ENCODE measurements at regions not wholly inside any gene's neighbourhood (a gene's known extent, or its start where the extent isn't known, plus 50 kb on each side); places are given as distances from the start of the nearest gene placed in this dataset.

DNA sequence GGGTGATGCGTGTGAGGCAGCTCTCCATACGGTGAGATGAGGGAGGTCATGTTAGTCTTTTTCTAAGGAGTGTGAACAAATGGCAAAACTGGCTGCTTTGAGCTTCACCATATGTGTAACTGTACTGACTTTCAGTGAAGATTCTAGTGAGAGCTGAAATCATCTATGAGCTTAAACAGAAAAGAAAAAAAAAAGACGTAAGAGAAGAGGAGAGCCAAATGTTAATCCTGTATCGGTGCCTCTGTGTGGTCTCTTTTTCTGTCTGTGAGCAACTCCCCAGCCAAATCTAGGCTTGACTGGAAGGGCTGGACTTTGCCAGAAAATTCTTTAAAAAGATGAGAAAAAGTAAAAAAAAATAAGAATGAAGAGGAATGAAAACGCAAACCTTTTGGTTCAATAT, 209.7 kb upstream of the TUT7 start:
- TF ChIP-seq, protein P1, sequence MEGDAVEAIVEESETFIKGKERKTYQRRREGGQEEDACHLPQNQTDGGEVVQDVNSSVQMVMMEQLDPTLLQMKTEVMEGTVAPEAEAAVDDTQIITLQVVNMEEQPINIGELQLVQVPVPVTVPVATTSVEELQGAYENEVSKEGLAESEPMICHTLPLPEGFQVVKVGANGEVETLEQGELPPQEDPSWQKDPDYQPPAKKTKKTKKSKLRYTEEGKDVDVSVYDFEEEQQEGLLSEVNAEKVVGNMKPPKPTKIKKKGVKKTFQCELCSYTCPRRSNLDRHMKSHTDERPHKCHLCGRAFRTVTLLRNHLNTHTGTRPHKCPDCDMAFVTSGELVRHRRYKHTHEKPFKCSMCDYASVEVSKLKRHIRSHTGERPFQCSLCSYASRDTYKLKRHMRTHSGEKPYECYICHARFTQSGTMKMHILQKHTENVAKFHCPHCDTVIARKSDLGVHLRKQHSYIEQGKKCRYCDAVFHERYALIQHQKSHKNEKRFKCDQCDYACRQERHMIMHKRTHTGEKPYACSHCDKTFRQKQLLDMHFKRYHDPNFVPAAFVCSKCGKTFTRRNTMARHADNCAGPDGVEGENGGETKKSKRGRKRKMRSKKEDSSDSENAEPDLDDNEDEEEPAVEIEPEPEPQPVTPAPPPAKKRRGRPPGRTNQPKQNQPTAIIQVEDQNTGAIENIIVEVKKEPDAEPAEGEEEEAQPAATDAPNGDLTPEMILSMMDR (IDR thresholded peaks at IDR 0.05): no peak

DNA sequence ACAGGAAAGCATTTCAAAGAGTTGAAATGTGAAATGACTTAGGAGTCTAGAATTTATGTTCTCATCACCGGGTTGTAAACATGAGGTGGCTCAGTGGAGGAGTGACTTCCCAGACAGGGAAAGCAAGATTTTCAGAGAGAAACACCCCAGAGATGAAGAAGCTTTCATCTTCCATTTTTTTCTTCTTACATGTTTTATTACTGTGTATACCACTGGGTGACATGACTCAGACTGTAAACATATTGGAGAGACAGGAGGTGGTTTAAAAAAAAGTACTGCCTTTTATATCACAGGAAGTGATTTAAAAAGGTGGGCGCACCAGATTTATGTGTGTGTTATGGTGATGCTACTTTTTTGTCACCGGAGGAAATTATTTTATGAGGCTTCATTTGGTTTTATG, 209.1 kb upstream of the TUT7 start:
- TF ChIP-seq, protein P1 (IDR thresholded peaks at IDR 0.05): no peak

DNA sequence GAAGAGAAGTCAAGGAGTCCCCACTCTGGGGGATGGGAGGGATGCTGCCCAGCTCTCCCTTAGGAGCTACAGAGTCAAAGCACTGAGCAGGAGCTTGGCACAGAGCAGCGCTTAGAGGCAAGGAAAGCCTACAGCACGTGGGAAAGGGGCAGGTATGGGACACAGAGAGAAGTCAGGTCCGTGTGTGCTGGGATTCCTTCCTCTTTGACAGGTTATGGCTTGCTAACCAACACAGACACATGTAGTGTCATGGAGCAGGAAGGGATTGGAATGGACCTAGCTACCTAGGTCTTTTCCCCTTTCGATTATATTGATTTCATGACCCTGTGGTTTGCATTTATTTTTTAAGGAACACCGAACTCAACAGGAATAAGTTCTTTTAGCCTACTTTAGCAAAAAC, 208.5 kb upstream of the TUT7 start:
- TF ChIP-seq, protein P1 (IDR thresholded peaks at IDR 0.05): no peak

DNA sequence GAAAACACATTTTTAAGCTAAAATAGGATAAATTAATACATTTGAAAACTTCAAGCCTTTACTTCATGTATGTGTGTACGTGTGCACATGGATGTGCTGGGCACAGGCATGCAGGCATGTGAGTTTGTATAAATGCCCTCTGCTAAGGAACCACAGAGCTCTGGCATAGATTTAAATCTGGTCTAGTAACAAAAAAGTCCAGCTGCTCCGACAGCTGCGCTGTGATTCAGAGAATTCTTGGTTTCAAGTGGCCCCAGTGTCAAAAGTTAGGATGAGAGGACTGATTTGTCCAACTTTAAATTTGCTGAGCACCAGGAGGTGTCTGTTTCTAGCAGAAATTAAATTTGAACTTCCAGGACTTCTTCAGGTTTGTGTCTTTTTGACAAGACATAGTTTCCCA, 203.7 kb upstream of the TUT7 start:
- TF ChIP-seq, protein P1 (IDR thresholded peaks at IDR 0.05): no peak

DNA sequence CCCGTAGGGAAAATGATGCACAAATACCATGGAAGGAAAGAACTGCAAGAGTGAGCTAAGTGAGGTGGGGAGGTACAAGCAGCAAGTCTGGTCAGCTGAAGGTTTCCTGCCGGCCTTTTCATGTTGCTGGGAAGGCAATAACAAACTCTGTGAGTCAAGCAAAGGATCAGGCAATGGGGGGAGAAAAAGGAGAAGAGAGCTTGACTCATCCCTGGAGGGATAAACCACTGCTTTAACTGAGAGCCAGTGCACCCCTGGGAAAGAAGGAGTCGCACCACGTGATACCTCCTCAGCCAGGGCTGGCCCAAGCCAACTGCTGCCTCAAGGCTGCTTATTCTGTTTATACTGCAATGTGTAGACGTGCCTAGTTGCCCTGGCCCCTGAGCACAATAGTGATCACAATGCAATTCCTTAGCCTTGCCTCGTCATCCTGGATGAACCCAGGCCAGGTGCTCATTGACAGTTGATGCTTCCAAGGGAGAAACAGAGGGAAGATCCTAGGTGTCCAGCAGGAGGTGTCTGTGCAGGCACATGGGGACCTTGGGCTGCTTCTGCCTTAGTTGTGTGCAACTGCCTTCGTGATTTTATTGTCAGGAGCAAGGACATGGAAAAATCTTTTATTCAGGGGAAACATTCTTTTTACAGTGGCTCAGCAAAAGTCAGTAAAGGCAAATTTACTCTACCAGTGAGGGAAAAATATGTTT, 203.0 kb upstream of the TUT7 start:
- TF ChIP-seq, protein P1 (IDR thresholded peaks at IDR 0.05): no peak

DNA sequence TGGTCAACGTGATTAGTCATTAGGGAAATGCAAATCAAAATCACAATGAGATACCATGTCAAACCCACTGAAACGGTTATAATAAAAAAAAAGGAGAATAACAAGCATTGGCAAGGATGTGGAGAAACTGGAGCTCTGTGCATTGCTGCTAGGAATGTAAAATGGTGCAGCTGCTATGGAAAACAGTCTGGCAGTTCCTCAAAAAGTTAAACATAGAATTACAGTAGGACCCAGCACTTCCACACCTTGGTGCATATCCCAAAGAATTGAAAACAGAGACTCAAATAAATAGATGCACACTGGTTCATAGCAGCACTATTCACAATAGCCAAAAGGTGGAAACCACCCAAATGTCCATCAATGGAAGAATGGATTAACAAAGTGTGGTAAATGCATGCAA, 201.5 kb upstream of the TUT7 start:
- TF ChIP-seq, protein P1 (IDR thresholded peaks at IDR 0.05): no peak

DNA sequence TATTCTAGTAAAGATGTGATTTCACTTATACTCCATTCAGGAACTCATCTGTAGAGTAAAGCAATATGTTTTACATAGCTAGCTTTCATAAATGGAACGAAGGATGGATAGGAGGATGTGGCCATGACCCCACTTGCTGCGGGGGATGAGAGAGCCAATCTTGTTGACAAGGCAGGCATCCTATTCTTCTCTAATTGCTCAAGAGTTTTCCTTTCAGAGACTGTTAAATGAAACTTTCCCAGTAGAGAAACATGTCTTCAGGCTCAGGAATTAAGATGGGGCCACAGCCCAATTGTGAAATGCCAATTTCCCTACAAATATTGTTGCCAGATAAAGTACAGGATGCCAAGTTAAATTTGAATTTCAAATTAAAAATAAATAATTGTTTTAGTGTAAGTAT, 196.2 kb upstream of the TUT7 start:
- TF ChIP-seq, protein P1 (IDR thresholded peaks at IDR 0.05): no peak

DNA sequence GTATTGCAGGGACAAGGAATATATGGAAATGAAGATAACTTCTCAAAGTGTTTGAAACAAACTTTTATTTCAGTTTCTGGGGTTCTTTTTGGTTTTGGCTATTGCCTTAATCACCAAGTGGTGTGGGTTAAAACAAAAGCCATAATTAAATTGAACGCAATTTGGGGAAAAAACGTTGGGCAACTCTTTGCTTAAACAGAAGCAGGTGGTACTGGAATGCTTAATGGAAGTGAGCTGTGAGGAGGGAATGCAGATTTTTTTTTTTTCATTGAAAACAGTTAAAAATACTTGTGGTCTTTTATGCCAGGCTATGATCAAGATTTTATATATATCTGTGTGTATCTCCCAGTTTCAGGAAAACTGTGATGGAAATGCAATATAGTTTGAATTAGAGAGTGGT, 195.7 kb upstream of the TUT7 start:
- TF ChIP-seq, protein P1 (IDR thresholded peaks at IDR 0.05): no peak
